ENCODE measurements at regions not wholly inside any gene's neighbourhood (a gene's known extent, or its start where the extent isn't known, plus 50 kb on each side); places are given as distances from the start of the nearest gene placed in this dataset.

DNA sequence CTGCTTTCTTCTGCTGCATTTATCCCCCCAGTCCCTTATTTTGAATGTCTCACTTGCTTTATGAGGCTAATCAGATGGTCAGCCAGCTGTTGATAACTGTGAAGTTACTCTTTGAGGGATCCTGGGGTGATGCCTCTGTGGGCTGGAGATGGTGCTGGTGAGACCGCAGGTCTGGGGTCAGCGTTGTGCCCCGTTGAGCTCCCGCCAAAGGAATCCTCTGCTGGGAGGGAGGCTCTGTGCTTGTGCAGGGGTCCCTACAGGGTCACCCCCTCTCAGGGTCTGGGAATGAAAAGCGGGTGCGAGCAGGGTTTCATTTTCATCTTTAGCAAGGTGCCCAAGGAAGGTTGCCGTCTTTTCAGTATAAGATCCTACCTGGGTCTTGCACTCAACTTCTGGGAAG, 161.2 kb upstream of the RTL1 start:
- TF ChIP-seq, protein P1, sequence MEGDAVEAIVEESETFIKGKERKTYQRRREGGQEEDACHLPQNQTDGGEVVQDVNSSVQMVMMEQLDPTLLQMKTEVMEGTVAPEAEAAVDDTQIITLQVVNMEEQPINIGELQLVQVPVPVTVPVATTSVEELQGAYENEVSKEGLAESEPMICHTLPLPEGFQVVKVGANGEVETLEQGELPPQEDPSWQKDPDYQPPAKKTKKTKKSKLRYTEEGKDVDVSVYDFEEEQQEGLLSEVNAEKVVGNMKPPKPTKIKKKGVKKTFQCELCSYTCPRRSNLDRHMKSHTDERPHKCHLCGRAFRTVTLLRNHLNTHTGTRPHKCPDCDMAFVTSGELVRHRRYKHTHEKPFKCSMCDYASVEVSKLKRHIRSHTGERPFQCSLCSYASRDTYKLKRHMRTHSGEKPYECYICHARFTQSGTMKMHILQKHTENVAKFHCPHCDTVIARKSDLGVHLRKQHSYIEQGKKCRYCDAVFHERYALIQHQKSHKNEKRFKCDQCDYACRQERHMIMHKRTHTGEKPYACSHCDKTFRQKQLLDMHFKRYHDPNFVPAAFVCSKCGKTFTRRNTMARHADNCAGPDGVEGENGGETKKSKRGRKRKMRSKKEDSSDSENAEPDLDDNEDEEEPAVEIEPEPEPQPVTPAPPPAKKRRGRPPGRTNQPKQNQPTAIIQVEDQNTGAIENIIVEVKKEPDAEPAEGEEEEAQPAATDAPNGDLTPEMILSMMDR (IDR thresholded peaks at IDR 0.05): no peak
- TF ChIP-seq ZFX (IDR thresholded peaks at IDR 0.05; ENCODE audit: borderline replicate concordance): no peak

DNA sequence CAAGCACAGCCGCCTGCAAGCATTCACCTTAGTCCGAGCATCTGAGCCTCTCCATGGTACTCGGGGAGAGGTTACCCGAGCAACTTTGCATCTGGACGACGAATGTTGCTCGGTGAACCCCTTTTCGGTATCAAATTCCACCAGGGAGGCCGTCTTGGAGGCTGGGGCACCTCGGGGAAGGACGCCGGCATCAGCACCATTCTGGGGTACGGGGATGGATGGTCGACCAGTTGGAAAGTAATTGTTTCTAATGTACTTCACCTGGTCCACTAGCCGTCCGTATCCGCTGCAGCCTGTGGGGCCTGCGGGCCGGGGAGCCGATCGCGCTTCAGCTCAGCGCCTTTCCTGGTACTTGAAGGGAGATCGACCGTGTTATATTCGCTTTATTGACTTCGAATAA, 161.7 kb upstream of the RTL1 start:
- no peak for TF ChIP-seq ZFX (IDR thresholded peaks at IDR 0.05; ENCODE audit: borderline replicate concordance)
- TF ChIP-seq, protein P1 (IDR thresholded peaks at IDR 0.05): no peak
- H3K27ac ChIP-seq: no peak overlapping the region

More for the DNA sequence above, 161.2 kb upstream of the RTL1 start:
- H3K27ac ChIP-seq: no peak overlapping the region

DNA sequence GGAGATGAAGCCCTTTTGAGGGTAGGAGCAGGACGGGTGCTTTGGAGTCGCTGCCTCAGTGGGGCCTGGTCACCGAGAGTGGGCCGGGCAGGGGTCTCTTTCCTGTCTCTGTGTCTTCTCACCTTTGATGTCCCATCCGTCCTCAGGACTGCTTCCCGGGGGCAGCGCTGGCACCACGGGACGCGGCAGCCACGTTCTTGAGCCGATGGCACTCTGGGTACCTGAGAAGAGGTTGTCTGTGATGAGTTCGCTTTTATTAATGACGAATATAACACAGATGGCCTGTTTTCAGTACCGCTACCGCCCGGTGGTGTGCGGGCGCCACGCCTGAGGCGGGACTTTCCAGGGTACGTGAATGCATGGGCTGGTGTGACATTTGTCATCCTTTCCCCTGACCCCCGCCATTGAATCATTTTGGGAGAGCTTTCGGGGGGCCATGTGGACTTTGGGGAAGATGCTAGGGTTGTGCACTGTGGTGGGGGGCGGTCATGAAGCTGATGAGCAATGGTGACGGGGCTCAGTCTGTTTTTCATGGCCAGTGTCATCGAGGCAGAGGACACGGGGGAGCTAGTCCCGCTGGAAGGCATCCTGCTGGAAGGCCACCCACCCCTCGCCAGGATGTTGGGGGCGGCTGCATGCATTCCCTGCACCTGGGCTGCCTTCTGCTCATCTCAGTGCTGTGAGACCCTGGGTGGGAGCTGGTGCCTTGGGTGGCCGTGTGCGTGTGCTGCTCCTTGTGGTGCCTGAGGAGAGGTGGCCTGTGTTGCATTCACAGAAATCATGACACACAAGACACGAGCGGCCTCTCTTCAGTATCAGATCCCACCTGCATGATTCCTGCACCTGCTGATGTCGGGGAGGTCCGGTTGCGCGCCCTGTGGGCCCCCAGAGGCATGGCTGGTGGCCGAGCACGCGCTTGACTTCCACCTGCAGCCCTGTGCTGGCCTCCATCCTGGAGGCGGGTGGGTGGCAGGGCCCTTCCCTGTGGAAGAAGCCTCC, 162.5 kb upstream of the RTL1 start:
- no peak for TF ChIP-seq ZFX (IDR thresholded peaks at IDR 0.05; ENCODE audit: borderline replicate concordance)
- TF ChIP-seq, protein P1 (IDR thresholded peaks at IDR 0.05): no peak
- H3K27ac ChIP-seq: no peak overlapping the region

DNA sequence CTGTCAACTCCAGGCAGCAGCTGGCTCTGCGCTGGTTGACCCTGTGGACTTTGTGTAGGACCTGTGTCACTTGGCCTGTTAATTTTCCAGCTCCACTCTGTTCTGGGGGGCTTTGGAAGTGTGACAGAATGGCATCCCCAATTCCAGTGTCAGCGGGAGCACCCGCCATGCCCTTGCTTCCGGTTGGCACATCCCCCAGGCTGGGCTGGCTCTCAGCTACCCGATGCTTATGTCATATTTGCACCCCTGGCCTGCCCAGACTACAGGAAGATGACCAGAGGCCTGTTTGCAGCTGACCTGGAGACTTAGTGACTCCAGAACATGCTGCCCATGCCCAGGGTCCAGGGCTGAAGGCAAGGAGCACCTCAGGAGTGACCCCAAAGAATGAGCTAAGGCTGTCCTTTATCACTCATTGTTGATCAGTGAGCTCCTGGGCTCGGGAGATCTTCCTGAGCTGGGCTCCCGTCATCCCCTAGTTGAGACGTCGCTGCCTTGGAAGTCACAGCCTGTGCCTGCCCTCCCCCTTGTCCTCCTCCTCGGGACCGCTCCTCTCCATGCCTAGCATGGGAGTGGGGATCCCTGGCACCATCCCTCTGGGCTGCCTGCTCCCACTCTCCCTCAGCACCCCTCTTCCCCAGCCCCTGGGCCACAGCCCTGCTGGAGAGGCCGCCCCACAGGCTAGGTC, 163.4 kb upstream of the RTL1 start:
- TF ChIP-seq ZFX (IDR thresholded peaks at IDR 0.05; ENCODE audit: borderline replicate concordance): no peak
- TF ChIP-seq, protein P1 (IDR thresholded peaks at IDR 0.05): no peak
- no peak overlapping the region for H3K27ac ChIP-seq

DNA sequence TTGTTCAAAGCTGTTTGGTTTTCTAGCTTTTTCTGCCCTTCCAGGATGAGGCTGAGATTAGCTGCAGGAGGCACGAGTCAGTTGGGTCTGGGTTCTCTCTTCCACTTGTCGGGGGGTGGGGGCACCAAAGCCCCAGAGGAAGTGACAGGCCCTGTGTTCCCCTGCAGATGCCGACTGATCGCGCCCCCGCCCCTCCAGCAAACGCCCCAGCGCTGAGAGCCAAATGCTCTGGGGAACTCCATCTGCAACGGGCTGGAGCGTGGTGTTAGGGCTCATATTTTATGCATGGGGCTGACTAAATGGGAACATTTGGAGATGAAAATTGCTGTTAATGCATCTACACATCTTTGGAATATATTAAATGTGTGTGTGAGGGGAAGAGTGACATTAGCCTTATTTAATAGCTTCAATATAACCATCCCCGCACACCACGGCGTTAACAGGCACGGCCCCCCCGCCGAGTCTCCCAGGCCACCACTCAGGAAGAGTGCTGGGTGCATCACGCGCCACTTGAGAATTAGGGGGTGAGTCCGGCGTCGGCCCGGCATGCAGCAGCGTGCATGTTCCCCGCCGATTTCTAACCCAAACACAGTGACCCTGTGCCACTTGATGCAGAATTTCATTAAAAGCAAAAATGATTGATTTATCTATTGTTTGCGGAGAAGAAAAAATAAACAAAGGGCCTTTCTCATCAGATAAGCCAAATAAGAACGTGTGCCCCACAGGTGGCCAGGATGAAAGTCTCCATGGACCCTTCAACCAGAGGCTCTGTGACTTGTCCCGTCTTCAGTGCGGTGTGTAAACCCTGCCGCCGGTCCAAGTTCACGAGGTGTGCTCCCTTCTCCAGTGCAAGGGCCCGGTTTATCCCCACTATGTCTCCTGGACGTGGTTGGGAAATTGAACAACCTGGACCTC, 165.0 kb upstream of the RTL1 start:
- no peak overlapping the region for H3K27ac ChIP-seq
- TF ChIP-seq ZFX (IDR thresholded peaks at IDR 0.05; ENCODE audit: borderline replicate concordance): no peak
- TF ChIP-seq, protein P1 (IDR thresholded peaks at IDR 0.05): no peak

DNA sequence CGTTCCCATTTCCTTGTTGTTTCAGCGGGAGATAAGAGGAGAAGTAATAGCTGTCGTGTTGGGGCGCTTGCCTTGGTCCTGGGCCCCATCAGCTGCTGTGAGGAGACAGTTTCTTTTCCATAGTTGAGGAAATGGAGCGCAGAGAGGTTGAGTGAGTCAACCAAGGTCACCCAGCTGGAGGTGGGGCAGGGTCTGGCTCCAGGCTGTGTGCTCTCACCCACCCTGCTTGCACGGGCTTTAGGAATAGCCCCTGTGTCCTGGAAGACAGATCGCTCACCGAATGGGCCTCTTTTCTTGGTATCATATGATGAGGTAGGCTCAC, 165.7 kb upstream of the RTL1 start:
- H3K27ac ChIP-seq: no peak overlapping the region
- TF ChIP-seq, protein P1 (IDR thresholded peaks at IDR 0.05): no peak
- no peak for TF ChIP-seq ZFX (IDR thresholded peaks at IDR 0.05; ENCODE audit: borderline replicate concordance)

All from 22Rv1 (cell line).